ENCODE measurements at regions not wholly inside any gene's neighbourhood (a gene's known extent, or its start where the extent isn't known, plus 50 kb on each side); places are given as distances from the start of the nearest gene placed in this dataset.

DNA sequence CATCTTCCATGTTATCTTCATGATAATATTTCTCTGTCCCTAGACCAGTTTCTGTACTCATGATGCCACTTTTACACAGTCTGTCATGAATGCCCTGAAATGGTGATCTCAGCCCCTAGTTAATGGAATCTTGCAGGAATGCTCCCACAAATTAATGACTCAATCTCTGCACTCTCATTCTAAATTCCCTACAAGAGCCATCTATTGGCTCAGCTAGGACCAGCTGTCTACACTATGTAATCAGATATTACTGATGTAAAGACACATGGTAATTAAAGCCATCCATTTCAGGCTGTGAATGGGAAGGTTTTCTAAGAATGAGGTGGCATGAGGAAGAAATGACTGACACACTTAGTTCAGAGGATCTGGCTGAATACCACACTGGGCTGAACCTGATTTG, 199.1 kb upstream of the KCND3 start:
- ATAC-seq (no peak), DNase-seq (ENCODE audit: low spot score) (no peak)
- Histone ChIP-seq H4K20me1 (replicated peaks; ENCODE audit: insufficient read depth) (no peaks in the 10 kb centered on the region), H3K36me3 (ENCODE audit: insufficient read depth) (no peaks in the 10 kb centered on the region), H3K79me2 (replicated peaks; ENCODE audit: insufficient read depth) (no peaks in the 10 kb centered on the region), H2AFZ (no peak overlapping the region), H3K9me2 (ENCODE audit: insufficient read depth) (no peaks in the 10 kb centered on the region), H3K4me1 (ENCODE audit: insufficient read depth) (no peaks in the 10 kb centered on the region), H3K4me3 (no peak overlapping the region), H3K27ac (ENCODE audit: low read depth) (no peak overlapping the region), H3K27me3 (ENCODE audit: insufficient read depth) (no peaks in the 10 kb centered on the region), H3F3A (replicated peaks; ENCODE audit: low read depth) (no peaks in the 10 kb centered on the region), H3K4me2 (no peak overlapping the region)
- Mint-ChIP-seq H3K4me3 (no peak overlapping the region), H3K27ac (no peak overlapping the region), H3K27me3 (ENCODE audit: insufficient read depth, low read depth, poor library complexity) (no peaks in the 10 kb centered on the region), H3K4me1 (no peaks in the 10 kb centered on the region), H3K9me3 (no peaks in the 10 kb centered on the region), H3K36me3 (ENCODE audit: low read depth) (no peaks in the 10 kb centered on the region)
- TF ChIP-seq STAT1 (IDR thresholded peaks at IDR 0.05; ENCODE audit: unreplicated experiment) (no peak), ZNF331 (CRISPR knock-in tag; IDR thresholded peaks at IDR 0.05; ENCODE audit: low read depth) (no peak), REST (IDR thresholded peaks at IDR 0.05; ENCODE audit: unreplicated experiment) (no peak), CTCF (conservative IDR thresholded peaks at IDR 0.05; ENCODE audit: low read depth in 2 of 2) (no peak), POLR2AphosphoS5 (IDR thresholded peaks at IDR 0.05; ENCODE audit: low read depth) (no peak), CREB1 (CRISPR knock-in tag; IDR thresholded peaks at IDR 0.05; ENCODE audit: low read depth) (no peak), JUNB (IDR thresholded peaks at IDR 0.05; ENCODE audit: unreplicated experiment) (no peak), EZH2phosphoT487 (IDR thresholded peaks at IDR 0.05; ENCODE audit: unreplicated experiment) (no peak), NANOG (IDR thresholded peaks at IDR 0.05; ENCODE audit: borderline replicate concordance) (no peak), ZNF114 (CRISPR knock-in tag; IDR thresholded peaks at IDR 0.05) (no peak), EZH2 (IDR thresholded peaks at IDR 0.05; ENCODE audit: low read depth, unreplicated experiment) (no peak)
- TF ChIP-seq, protein P1, sequence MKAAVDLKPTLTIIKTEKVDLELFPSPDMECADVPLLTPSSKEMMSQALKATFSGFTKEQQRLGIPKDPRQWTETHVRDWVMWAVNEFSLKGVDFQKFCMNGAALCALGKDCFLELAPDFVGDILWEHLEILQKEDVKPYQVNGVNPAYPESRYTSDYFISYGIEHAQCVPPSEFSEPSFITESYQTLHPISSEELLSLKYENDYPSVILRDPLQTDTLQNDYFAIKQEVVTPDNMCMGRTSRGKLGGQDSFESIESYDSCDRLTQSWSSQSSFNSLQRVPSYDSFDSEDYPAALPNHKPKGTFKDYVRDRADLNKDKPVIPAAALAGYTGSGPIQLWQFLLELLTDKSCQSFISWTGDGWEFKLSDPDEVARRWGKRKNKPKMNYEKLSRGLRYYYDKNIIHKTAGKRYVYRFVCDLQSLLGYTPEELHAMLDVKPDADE (IDR thresholded peaks at IDR 0.05) = no peak
- TF ChIP-seq, protein P2, sequence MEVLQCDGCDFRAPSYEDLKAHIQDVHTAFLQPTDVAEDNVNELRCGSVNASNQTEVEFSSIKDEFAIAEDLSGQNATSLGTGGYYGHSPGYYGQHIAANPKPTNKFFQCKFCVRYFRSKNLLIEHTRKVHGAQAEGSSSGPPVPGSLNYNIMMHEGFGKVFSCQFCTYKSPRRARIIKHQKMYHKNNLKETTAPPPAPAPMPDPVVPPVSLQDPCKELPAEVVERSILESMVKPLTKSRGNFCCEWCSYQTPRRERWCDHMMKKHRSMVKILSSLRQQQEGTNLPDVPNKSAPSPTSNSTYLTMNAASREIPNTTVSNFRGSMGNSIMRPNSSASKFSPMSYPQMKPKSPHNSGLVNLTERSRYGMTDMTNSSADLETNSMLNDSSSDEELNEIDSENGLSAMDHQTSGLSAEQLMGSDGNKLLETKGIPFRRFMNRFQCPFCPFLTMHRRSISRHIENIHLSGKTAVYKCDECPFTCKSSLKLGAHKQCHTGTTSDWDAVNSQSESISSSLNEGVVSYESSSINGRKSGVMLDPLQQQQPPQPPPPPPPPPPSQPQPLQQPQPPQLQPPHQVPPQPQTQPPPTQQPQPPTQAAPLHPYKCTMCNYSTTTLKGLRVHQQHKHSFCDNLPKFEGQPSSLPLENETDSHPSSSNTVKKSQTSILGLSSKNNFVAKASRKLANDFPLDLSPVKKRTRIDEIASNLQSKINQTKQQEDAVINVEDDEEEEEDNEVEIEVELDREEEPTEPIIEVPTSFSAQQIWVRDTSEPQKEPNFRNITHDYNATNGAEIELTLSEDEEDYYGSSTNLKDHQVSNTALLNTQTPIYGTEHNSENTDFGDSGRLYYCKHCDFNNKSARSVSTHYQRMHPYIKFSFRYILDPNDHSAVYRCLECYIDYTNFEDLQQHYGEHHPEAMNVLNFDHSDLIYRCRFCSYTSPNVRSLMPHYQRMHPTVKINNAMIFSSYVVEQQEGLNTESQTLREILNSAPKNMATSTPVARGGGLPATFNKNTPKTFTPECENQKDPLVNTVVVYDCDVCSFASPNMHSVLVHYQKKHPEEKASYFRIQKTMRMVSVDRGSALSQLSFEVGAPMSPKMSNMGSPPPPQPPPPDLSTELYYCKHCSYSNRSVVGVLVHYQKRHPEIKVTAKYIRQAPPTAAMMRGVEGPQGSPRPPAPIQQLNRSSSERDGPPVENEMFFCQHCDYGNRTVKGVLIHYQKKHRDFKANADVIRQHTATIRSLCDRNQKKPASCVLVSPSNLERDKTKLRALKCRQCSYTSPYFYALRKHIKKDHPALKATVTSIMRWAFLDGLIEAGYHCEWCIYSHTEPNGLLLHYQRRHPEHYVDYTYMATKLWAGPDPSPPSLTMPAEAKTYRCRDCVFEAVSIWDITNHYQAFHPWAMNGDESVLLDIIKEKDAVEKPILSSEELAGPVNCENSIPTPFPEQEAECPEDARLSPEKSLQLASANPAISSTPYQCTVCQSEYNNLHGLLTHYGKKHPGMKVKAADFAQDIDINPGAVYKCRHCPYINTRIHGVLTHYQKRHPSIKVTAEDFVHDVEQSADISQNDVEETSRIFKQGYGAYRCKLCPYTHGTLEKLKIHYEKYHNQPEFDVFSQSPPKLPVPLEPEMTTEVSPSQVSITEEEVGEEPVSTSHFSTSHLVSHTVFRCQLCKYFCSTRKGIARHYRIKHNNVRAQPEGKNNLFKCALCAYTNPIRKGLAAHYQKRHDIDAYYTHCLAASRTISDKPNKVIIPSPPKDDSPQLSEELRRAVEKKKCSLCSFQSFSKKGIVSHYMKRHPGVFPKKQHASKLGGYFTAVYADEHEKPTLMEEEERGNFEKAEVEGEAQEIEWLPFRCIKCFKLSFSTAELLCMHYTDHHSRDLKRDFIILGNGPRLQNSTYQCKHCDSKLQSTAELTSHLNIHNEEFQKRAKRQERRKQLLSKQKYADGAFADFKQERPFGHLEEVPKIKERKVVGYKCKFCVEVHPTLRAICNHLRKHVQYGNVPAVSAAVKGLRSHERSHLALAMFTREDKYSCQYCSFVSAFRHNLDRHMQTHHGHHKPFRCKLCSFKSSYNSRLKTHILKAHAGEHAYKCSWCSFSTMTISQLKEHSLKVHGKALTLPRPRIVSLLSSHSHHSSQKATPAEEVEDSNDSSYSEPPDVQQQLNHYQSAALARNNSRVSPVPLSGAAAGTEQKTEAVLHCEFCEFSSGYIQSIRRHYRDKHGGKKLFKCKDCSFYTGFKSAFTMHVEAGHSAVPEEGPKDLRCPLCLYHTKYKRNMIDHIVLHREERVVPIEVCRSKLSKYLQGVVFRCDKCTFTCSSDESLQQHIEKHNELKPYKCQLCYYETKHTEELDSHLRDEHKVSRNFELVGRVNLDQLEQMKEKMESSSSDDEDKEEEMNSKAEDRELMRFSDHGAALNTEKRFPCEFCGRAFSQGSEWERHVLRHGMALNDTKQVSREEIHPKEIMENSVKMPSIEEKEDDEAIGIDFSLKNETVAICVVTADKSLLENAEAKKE (CRISPR knock-in tag; IDR thresholded peaks at IDR 0.05) = no peak
